HL-60 (cell line): ENCODE measurements at regions not wholly inside any gene's neighbourhood (a gene's known extent, or its start where the extent isn't known, plus 50 kb on each side); places are given as distances from the start of the nearest gene placed in this dataset.
"Not testable (repeated sequence)": the region's sequence is repeated elsewhere in the genome, so short reads cannot be mapped to it uniquely, and the experiment has no call there.

Experiments used
- GABPA ChIP-seq: IDR thresholded peaks from 2 replicates; pipeline ENCODE4 v1.6.1; 2012; ENCODE audit warnings: low read depth
- POLR2AphosphoS5 ChIP-seq: IDR thresholded peaks from 2 replicates; pipeline ENCODE4 v1.6.1; 2012; ENCODE audit warnings: low read depth
- SPI1 ChIP-seq: IDR thresholded peaks from 2 replicates; pipeline ENCODE4 v1.6.1; 2012; ENCODE audit warnings: low read depth, mild to moderate bottlenecking, borderline replicate concordance
- TF ChIP-seq, protein P1 (sequence below): IDR thresholded peaks from one replicate; pipeline ENCODE4 v1.5.1; 2011; ENCODE audit warnings: low read length, control low read depth, inconsistent platforms; ENCODE audit not compliant: insufficient read depth
- TF ChIP-seq, protein P2 (sequence below): IDR thresholded peaks from 2 replicates; pipeline ENCODE4 v1.6.1; 2012; ENCODE audit warnings: low read depth; ENCODE audit not compliant: insufficient replicate concordance

DNA sequence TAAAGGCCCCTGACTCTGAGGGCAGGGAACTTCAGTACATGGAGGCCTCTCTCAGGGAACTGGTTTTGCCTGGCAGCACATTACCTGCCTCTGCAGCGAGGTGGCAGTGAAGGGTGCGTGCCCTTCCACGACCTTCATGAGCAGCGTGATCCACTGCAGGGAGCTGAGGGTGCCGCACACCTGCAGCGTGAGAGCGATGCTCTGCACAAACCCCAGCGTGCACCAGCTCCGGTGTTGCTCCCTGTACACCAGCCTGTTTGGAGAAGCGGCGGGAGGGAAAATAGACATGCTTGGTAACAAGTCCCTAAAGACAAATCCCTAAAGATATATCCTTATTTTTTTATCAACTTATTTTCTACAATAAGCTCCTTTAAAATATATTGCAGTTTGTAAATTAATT, 101.2 kb downstream of the GOLGA6L6 start:
- TF ChIP-seq, protein P1, sequence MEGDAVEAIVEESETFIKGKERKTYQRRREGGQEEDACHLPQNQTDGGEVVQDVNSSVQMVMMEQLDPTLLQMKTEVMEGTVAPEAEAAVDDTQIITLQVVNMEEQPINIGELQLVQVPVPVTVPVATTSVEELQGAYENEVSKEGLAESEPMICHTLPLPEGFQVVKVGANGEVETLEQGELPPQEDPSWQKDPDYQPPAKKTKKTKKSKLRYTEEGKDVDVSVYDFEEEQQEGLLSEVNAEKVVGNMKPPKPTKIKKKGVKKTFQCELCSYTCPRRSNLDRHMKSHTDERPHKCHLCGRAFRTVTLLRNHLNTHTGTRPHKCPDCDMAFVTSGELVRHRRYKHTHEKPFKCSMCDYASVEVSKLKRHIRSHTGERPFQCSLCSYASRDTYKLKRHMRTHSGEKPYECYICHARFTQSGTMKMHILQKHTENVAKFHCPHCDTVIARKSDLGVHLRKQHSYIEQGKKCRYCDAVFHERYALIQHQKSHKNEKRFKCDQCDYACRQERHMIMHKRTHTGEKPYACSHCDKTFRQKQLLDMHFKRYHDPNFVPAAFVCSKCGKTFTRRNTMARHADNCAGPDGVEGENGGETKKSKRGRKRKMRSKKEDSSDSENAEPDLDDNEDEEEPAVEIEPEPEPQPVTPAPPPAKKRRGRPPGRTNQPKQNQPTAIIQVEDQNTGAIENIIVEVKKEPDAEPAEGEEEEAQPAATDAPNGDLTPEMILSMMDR: not testable (repeated sequence)
- TF ChIP-seq, protein P2, sequence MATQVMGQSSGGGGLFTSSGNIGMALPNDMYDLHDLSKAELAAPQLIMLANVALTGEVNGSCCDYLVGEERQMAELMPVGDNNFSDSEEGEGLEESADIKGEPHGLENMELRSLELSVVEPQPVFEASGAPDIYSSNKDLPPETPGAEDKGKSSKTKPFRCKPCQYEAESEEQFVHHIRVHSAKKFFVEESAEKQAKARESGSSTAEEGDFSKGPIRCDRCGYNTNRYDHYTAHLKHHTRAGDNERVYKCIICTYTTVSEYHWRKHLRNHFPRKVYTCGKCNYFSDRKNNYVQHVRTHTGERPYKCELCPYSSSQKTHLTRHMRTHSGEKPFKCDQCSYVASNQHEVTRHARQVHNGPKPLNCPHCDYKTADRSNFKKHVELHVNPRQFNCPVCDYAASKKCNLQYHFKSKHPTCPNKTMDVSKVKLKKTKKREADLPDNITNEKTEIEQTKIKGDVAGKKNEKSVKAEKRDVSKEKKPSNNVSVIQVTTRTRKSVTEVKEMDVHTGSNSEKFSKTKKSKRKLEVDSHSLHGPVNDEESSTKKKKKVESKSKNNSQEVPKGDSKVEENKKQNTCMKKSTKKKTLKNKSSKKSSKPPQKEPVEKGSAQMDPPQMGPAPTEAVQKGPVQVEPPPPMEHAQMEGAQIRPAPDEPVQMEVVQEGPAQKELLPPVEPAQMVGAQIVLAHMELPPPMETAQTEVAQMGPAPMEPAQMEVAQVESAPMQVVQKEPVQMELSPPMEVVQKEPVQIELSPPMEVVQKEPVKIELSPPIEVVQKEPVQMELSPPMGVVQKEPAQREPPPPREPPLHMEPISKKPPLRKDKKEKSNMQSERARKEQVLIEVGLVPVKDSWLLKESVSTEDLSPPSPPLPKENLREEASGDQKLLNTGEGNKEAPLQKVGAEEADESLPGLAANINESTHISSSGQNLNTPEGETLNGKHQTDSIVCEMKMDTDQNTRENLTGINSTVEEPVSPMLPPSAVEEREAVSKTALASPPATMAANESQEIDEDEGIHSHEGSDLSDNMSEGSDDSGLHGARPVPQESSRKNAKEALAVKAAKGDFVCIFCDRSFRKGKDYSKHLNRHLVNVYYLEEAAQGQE: not testable (repeated sequence)
- not testable (repeated sequence) for TF ChIP-seq GABPA, POLR2AphosphoS5, SPI1
